GM12878 (cell line): ENCODE measurements at regions not wholly inside any gene's neighbourhood (a gene's known extent, or its start where the extent isn't known, plus 50 kb on each side); places are given as distances from the start of the nearest gene placed in this dataset.

Experiments
- ATAC-seq: fragments of 200-7000 bp; cut with Tn5 transposase; 3 replicates; pipeline ENCODE4 v1.9.1; 2020; ENCODE audit warnings: mild to moderate bottlenecking, moderate library complexity
- BruUV-seq: library from RNA; stranded (reverse); fragments of 400-500 nt; replicated peaks from 2 replicates; lab custom pipeline; 2021; lab: Mats Ljungman, UMichigan
- CTCF ChIA-PET: fragments of 300-600 bp; sonication (Branson Sonifier 250); formaldehyde crosslinking; extraction: SDS; loops from one replicate; lab custom pipeline; 2021; ENCODE audit warnings: inconsistent platforms; lab: Yijun Ruan, JAX
- POLR2A ChIA-PET: fragments of 350-600 bp; formaldehyde crosslinking; extraction: SDS; loops from one replicate; lab custom pipeline; 2021; ENCODE audit warnings: inconsistent platforms; lab: Charles Lee
- RAD21 ChIA-PET: fragments of 300-600 bp; sonication (Branson Sonifier 250); formaldehyde crosslinking; loops from one replicate; lab custom pipeline; 2023; ENCODE audit warnings: antibody characterized with exemption; ENCODE audit not compliant: unreplicated experiment; lab: Charles Lee
- SMC1A ChIA-PET: fragments of 300-600 bp; sonication (Branson Sonifier 250); formaldehyde crosslinking; loops from one replicate; lab custom pipeline; 2023; ENCODE audit not compliant: unreplicated experiment, uncharacterized antibody; lab: Charles Lee
- DNase-seq: peaks from one replicate; pipeline ENCODE4 v3.0.0-alpha.2; 2011; ENCODE audit warnings: low read depth, low spot score
- FAIRE-seq: peaks from 3 replicates; lab custom pipeline; 2011; peaks lifted over from hg19 to GRCh38; lab: Jason Lieb, UNC
- H2AFZ ChIP-seq: 2 replicates; pipeline ENCODE4 v1.6.0; 2011; ENCODE audit warnings: low read depth, low read length, control low read depth; ENCODE audit not compliant: control insufficient read depth
- H3K27ac ChIP-seq: 2 replicates; pipeline ENCODE4 v1.5.1; 2011; ENCODE audit warnings: control low read depth; ENCODE audit not compliant: control insufficient read depth, insufficient read depth
- H3K27me3 ChIP-seq, 2 experiments: replicated peaks in 1 of 2; 2 replicates each; pipeline versions ENCODE4 v1.6.0 to v1.6.1; 2011; ENCODE audit warnings: low read length in 1 of 2; ENCODE audit not compliant: control insufficient read depth in 2 of 2, insufficient read depth in 2 of 2
- H3K36me3 ChIP-seq, 2 experiments: 2 replicates each; pipeline ENCODE4 v1.5.1; 2011; ENCODE audit warnings: low read length in 1 of 2; ENCODE audit not compliant: control insufficient read depth in 2 of 2, insufficient read depth in 2 of 2
- H3K4me1 ChIP-seq: 2 replicates; pipeline ENCODE4 v1.6.1; 2011; ENCODE audit warnings: mild to moderate bottlenecking, low read length, moderate library complexity, mixed read lengths; ENCODE audit not compliant: control insufficient read depth, insufficient read depth
- H3K4me2 ChIP-seq: 2 replicates; pipeline ENCODE4 v1.6.0; 2011; ENCODE audit warnings: control low read depth; ENCODE audit not compliant: control insufficient read depth, insufficient read depth
- H3K4me3 ChIP-seq: fragments of 200-600 bp; sonication (generic); 2 replicates; pipeline ENCODE4 v1.5.1; 2016
- H3K79me2 ChIP-seq: 2 replicates; pipeline ENCODE4 v1.6.0; 2011; ENCODE audit warnings: low read length; ENCODE audit not compliant: control insufficient read depth, insufficient read depth
- H3K9ac ChIP-seq: 2 replicates; pipeline ENCODE4 v1.8.0; 2011; ENCODE audit warnings: low read length, control low read depth, mixed read lengths; ENCODE audit not compliant: control insufficient read depth, insufficient read depth
- H3K9me3 ChIP-seq: replicated peaks from 3 replicates; pipeline ENCODE4 v1.5.1; 2011; ENCODE audit warnings: mild to moderate bottlenecking, low read length; ENCODE audit not compliant: control insufficient read depth, insufficient read depth
- H4K20me1 ChIP-seq: 2 replicates; pipeline ENCODE4 v1.6.0; 2011; ENCODE audit not compliant: control insufficient read depth, insufficient read depth
- PAX8 ChIP-seq: fragments of 450-650 bp; IDR thresholded peaks from 2 replicates; pipeline ENCODE4 v1.6.1; 2017; ENCODE audit warnings: mild to moderate bottlenecking, moderate library complexity
- POLR2A ChIP-seq: IDR thresholded peaks from 2 replicates; pipeline ENCODE4 v1.6.1; 2011; ENCODE audit warnings: low read depth, mild to moderate bottlenecking, low read length
- RB1 ChIP-seq: fragments of 450-650 bp; formaldehyde crosslinking; IDR thresholded peaks from 2 replicates; pipeline ENCODE4 v1.6.1; 2017; ENCODE audit warnings: mild to moderate bottlenecking, borderline replicate concordance
- RBBP5 ChIP-seq: fragments of 200-600 bp; sonication (generic); conservative IDR thresholded peaks from 2 replicates; pipeline ENCODE4 v1.6.1; 2016
- RELB ChIP-seq: fragments of 450-650 bp; IDR thresholded peaks from 2 replicates; pipeline ENCODE4 v1.6.1; 2017; ENCODE audit warnings: low read depth, mild to moderate bottlenecking, moderate library complexity
- STAT1 ChIP-seq: fragments of 450-650 bp; conservative IDR thresholded peaks from 2 replicates; pipeline ENCODE4 v1.6.1; 2014; ENCODE audit warnings: antibody characterized with exemption, mild to moderate bottlenecking
- USF2 ChIP-seq: IDR thresholded peaks from 2 replicates; pipeline ENCODE4 v1.6.1; 2011; ENCODE audit warnings: low read depth, low read length, improper control_type of control experiment, borderline replicate concordance
- ZBTB33 ChIP-seq: fragments of 450-650 bp; IDR thresholded peaks from 2 replicates; pipeline ENCODE4 v1.6.1; 2017; ENCODE audit warnings: mild to moderate bottlenecking
- ZNF687 ChIP-seq: fragments of 450-650 bp; IDR thresholded peaks from 2 replicates; pipeline ENCODE4 v1.6.1; 2017; ENCODE audit warnings: mild to moderate bottlenecking, moderate library complexity
- WGBS: methylation state at CpG from one replicate; pipeline ENCODE4 v1.1.6; 2016; ENCODE audit warnings: low lambda C conversion rate; ENCODE audit not compliant: insufficient replicate concordance, insufficient coverage; ENCODE audit errors: missing lambda C conversion rate; 5-methylcytosine and 5-hydroxymethylcytosine counted together
- in situ Hi-C: fragments of 300-500 bp; cut with MboI; formaldehyde crosslinking; loops from 9 replicates; pipeline ENCODE4 v1.14.3; 2018; ENCODE audit warnings: mixed read lengths
- intact Hi-C: fragments of 100-400 bp; cut with micrococcal nuclease; formaldehyde crosslinking; loops from one replicate; pipeline ENCODE4 v1.14.2; 2022; ENCODE audit not compliant: unreplicated experiment

GRCh38 chr20:22060610-22061009 lies 355.1 kb downstream of the PAX1 start:
- no peaks in the 10 kb centered on the region for H4K20me1 ChIP-seq
- H3K79me2 ChIP-seq, result no peaks in the 10 kb centered on the region
- FAIRE-seq (no peak), ATAC-seq (no peak)
- 0% methylated on average over 2 of the region's 2 CpGs for WGBS
- POLR2A ChIA-PET, result no interaction called here
- no peak overlapping the region for H2AFZ ChIP-seq
- no peak overlapping the region for H3K27ac ChIP-seq
- BruUV-seq, result no TSS peak
- H3K27me3 ChIP-seq, result no peaks in the 10 kb centered on the region
- in situ Hi-C loops, result no loop called here
- H3K4me3 ChIP-seq, result no peak overlapping the region
- H3K9me3 ChIP-seq, result no peaks in the 10 kb centered on the region
- no peaks in the 10 kb centered on the region for H3K36me3 ChIP-seq
- H3K4me1 ChIP-seq, result no peaks in the 10 kb centered on the region
- TF ChIP-seq RBBP5 (no peak), POLR2A (no peak), ZBTB33 (no peak), RELB (no peak), STAT1 (no peak), USF2 (no peak), PAX8 (no peak), RB1 (no peak), ZNF687 (no peak)
- TF ChIP-seq, all 136 proteins: peak for 0
- DNase-seq, result no peak
- ChIA-PET CTCF (no interaction called here), SMC1A (interaction anchor here (0.7 kb wide), 1 partner anchor 21 kb away, joined by 3 read pairs; no protein-coding TSS in a partner anchor), RAD21 (no interaction called here)
- intact Hi-C loops, result no loop called here
- no peak overlapping the region for H3K9ac ChIP-seq
- no peak overlapping the region for H3K4me2 ChIP-seq
